Activated B cell treated with CpG ODN at 0.5 μM for 24 hours (primary cell): ENCODE measurements at regions not wholly inside any gene's neighbourhood (a gene's known extent, or its start where the extent isn't known, plus 50 kb on each side); places are given as distances from the start of the nearest gene placed in this dataset.

Source experiments
- ATAC-seq: fragments of 200-7000 bp; cut with Tn5 transposase; one replicate; pipeline ENCODE4 v1.10.0; 2021; ENCODE audit warnings: low read depth, mild to moderate bottlenecking, moderate library complexity
- CTCF ChIA-PET: fragments of 350-600 bp; sonication (Branson Sonifier 250); formaldehyde crosslinking; loops from one replicate; lab custom pipeline; 2021; ENCODE audit warnings: antibody characterized with exemption; lab: Charles Lee
- POLR2A ChIA-PET: fragments of 350-600 bp; sonication (Branson Sonifier 250); formaldehyde crosslinking; loops from one replicate; lab custom pipeline; 2021; ENCODE audit warnings: antibody characterized with exemption; lab: Charles Lee
- DNase-seq: peaks from one replicate; pipeline ENCODE4 v3.0.0; 2022
- H3K27ac Mint-ChIP-seq: one replicate; pipeline ENCODE4 v1.8.0; 2020; ENCODE audit warnings: mixed read lengths
- H3K27me3 Mint-ChIP-seq: one replicate; pipeline ENCODE4 v1.8.0; 2021; ENCODE audit warnings: mixed read lengths
- H3K36me3 Mint-ChIP-seq: one replicate; pipeline ENCODE4 v1.8.0; 2021; ENCODE audit warnings: low read depth, mixed read lengths
- H3K4me1 Mint-ChIP-seq: one replicate; pipeline ENCODE4 v1.8.0; 2021; ENCODE audit warnings: mixed read lengths
- H3K4me3 Mint-ChIP-seq: one replicate; pipeline ENCODE4 v1.8.0; 2020; ENCODE audit warnings: mild to moderate bottlenecking, mixed read lengths
- H3K9me3 Mint-ChIP-seq: one replicate; pipeline ENCODE4 v1.8.0; 2020; ENCODE audit warnings: mixed read lengths
- intact Hi-C: fragments of 100-400 bp; cut with micrococcal nuclease; formaldehyde crosslinking; loops from one replicate; pipeline ENCODE4 v1.15.1; 2024
- TF ChIP-seq, protein P1 (sequence below): fragments of 200-600 bp; IDR thresholded peaks from one replicate; pipeline ENCODE4 v1.8.0; 2022; ENCODE audit warnings: antibody characterized with exemption, mild to moderate bottlenecking

GRCh38 chr13:103803349-103803748 lies 737.1 kb upstream of the SLC10A2 start:
- DNase-seq = no peak

DNA sequence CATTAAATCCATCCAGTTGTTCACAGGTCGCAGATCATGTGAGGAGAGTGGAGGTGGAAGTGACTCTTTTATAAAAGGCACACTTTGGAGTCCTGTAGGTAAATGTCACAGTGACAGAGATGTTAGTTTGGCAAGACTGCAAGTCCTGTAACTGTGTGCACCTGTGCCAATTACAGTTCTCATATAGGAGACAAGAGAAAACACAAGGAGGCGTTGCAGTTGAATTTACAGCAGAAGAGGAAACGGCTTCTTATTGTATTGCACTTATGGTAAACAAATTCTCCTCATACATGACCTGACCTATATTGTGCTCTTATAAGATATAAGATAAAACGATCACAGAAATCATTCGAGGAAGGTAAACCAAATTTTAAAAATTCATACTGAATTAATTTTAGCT lies 732.8 kb upstream of the SLC10A2 start:
- H3K27me3 Mint-ChIP-seq = no peaks in the 10 kb centered on the region
- CTCF ChIA-PET = no interaction called here

More at GRCh38 chr13:103803349-103803748, 737.1 kb upstream of the SLC10A2 start:
- TF ChIP-seq, protein P1, sequence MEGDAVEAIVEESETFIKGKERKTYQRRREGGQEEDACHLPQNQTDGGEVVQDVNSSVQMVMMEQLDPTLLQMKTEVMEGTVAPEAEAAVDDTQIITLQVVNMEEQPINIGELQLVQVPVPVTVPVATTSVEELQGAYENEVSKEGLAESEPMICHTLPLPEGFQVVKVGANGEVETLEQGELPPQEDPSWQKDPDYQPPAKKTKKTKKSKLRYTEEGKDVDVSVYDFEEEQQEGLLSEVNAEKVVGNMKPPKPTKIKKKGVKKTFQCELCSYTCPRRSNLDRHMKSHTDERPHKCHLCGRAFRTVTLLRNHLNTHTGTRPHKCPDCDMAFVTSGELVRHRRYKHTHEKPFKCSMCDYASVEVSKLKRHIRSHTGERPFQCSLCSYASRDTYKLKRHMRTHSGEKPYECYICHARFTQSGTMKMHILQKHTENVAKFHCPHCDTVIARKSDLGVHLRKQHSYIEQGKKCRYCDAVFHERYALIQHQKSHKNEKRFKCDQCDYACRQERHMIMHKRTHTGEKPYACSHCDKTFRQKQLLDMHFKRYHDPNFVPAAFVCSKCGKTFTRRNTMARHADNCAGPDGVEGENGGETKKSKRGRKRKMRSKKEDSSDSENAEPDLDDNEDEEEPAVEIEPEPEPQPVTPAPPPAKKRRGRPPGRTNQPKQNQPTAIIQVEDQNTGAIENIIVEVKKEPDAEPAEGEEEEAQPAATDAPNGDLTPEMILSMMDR = no peak
- ChIA-PET POLR2A (no interaction called here), CTCF (no interaction called here)
- no peak for ATAC-seq
- no peaks in the 10 kb centered on the region for H3K27me3 Mint-ChIP-seq
- H3K27ac Mint-ChIP-seq = no peak overlapping the region
- intact Hi-C loops = no loop called here
- no peaks in the 10 kb centered on the region for H3K9me3 Mint-ChIP-seq
- no peak overlapping the region for H3K4me3 Mint-ChIP-seq
- H3K4me1 Mint-ChIP-seq = no peaks in the 10 kb centered on the region
- H3K36me3 Mint-ChIP-seq = no peaks in the 10 kb centered on the region

GRCh38 chr13:103795892-103796478 lies 729.8 kb upstream of the SLC10A2 start:
- no peak overlapping the region for H3K27ac Mint-ChIP-seq

More for the DNA sequence above, 732.8 kb upstream of the SLC10A2 start:
- no peaks in the 10 kb centered on the region for H3K36me3 Mint-ChIP-seq
- no peaks in the 10 kb centered on the region for H3K9me3 Mint-ChIP-seq
- TF ChIP-seq, protein P1 = no peak
- H3K4me1 Mint-ChIP-seq = no peaks in the 10 kb centered on the region
- DNase-seq = no peak
- H3K4me3 Mint-ChIP-seq = no peak overlapping the region
- intact Hi-C loops = no loop called here
- POLR2A ChIA-PET = no interaction called here
- H3K27ac Mint-ChIP-seq = no peak overlapping the region
- ATAC-seq = no peak

GRCh38 chr13:103794526-103794925 lies 728.3 kb upstream of the SLC10A2 start:
- DNase-seq (no peak), ATAC-seq (no peak)
- no peaks in the 10 kb centered on the region for H3K27me3 Mint-ChIP-seq
- ChIA-PET POLR2A (no interaction called here), CTCF (no interaction called here)
- intact Hi-C loops = no loop called here
- no peaks in the 10 kb centered on the region for H3K4me1 Mint-ChIP-seq
- H3K36me3 Mint-ChIP-seq = no peaks in the 10 kb centered on the region
- H3K27ac Mint-ChIP-seq = no peak overlapping the region
- TF ChIP-seq, protein P1 = no peak
- no peak overlapping the region for H3K4me3 Mint-ChIP-seq
- peaks cover 3% of the 10 kb centered on the region for H3K9me3 Mint-ChIP-seq

More at GRCh38 chr13:103795892-103796478, 729.8 kb upstream of the SLC10A2 start:
- no peak overlapping the region for H3K4me3 Mint-ChIP-seq
- ChIA-PET POLR2A (no interaction called here), CTCF (no interaction called here)
- TF ChIP-seq, protein P1 = no peak
- ATAC-seq = no peak
- no peaks in the 10 kb centered on the region for H3K4me1 Mint-ChIP-seq
- peaks cover 3% of the 10 kb centered on the region for H3K9me3 Mint-ChIP-seq
- no peaks in the 10 kb centered on the region for H3K27me3 Mint-ChIP-seq
- H3K36me3 Mint-ChIP-seq = no peaks in the 10 kb centered on the region
- DNase-seq = no peak
- intact Hi-C loops = no loop called here

DNA sequence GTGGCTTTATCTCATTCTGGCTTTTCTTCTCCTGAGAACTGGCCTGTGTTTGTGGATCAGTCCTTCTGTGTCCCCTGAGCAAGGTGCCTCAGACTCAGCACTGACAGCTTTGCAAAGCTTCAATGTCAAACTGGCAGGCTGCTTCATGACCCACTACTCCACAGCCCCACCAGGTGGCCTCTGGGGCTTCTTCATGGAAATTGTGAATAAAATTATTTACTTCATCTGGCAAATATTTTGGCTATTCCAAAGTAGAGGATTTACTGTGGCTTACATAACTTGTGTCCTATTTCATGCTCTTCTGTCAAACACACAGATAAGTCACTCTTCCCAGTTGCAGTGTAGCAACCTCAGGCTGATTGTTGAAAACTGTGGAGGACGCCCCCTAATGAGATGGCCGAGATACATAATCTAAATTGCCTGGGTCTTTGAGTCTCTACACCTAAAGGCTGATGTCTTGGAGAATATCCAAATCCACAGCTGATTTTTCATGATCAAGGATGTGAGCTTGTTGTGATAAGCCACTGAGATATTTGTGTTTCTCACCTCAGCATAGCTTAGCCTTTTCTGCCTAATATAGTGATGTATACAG lies 721.9 kb upstream of the SLC10A2 start:
- intact Hi-C loops = no loop called here
- ChIA-PET CTCF (no interaction called here), POLR2A (no interaction called here)
- H3K4me3 Mint-ChIP-seq = no peak overlapping the region
- no peak for DNase-seq
- H3K27ac Mint-ChIP-seq = no peak overlapping the region
- ATAC-seq = no peak
- TF ChIP-seq, protein P1 = no peak
- H3K36me3 Mint-ChIP-seq = no peaks in the 10 kb centered on the region
- peaks cover 2% of the 10 kb centered on the region for H3K9me3 Mint-ChIP-seq
- H3K4me1 Mint-ChIP-seq = no peaks in the 10 kb centered on the region
- no peaks in the 10 kb centered on the region for H3K27me3 Mint-ChIP-seq
